ENCODE measurements at regions not wholly inside any gene's neighbourhood (a gene's known extent, or its start where the extent isn't known, plus 50 kb on each side); places are given as distances from the start of the nearest gene placed in this dataset.

DNA sequence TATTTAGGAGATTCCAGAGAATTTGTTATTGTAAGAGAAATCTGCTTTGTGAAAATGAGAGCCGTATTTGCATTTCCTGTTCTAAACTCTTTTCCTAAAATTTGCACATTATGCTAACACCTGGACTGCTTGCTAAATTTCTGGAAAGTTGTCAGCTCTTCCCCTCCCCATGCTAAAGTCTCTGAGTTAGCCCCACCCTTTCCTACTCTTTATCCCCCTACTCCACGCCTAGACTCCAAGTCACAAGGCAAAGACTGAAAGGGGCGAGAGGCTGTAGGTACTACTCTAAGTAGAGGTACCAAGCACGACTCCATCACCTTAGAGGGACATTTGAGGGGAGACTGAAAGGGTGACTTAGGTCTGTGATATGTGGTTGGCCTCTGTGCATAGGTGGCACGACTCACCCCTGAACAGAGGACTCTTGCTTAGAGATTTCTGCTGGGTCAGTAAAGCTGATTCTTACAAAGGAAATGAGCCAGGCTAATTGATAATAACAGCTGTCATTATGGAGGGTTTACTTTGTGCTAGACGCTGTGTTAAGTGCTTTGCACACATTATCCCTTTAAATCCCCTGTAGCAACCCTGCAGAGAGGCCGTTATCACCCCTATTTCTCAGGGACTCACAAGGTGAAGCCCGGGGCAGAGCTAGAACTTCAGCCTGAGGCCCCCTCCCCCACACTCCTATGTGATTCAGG lies 373.5 kb downstream of the EN1 start:
- H3K27me3 ChIP-seq (ENCODE audit: control insufficient read depth in 2 of 2, insufficient read depth in 2 of 2, low read length in 2 of 2) = peaks cover 6 to 13% of the 10 kb centered on the region in 2 experiments; a peak in 4 of 5 replicates
- intact Hi-C loops (cut with micrococcal nuclease) (no loop called here), in situ Hi-C loops (cut with MboI) (no loop called here)
- no peaks in the 10 kb centered on the region; a peak in 1 of 5 replicates for H3K4me1 ChIP-seq (replicated peaks in 1 of 2; ENCODE audit: control insufficient read depth in 2 of 2, insufficient read depth in 2 of 2, low read length in 2 of 2)
- ChIA-PET CTCF (ENCODE audit: low intra/inter-chr PET ratio) (no interaction called here), POLR2A (no interaction called here)
- BruUV-seq (replicated peaks) = no TSS peak
- FAIRE-seq (no peak), ATAC-seq (no peak), DNase-seq (ENCODE audit: extremely low read depth in 1 of 4, low spot score in 3 of 4) (no peak)
- H3K9me3 ChIP-seq (replicated peaks; ENCODE audit: control insufficient read depth, insufficient read depth, low read depth, low read length) = no peaks in the 10 kb centered on the region
- H3K36me3 ChIP-seq (ENCODE audit: control insufficient read depth, insufficient read depth, low read length) = no peaks in the 10 kb centered on the region
- no peak overlapping the region for H2AFZ ChIP-seq (ENCODE audit: low read depth, low read length)
- H3K9ac ChIP-seq (ENCODE audit: insufficient read depth in 1 of 2, low read depth in 2 of 2, low read length in 2 of 2) = no peak overlapping the region
- H4K20me1 ChIP-seq (replicated peaks; ENCODE audit: control insufficient read depth, insufficient read depth, low read length) = no peaks in the 10 kb centered on the region
- no peak overlapping the region for H3K27ac ChIP-seq (ENCODE audit: extremely low read depth, low read depth, low read length)
- H3K79me2 ChIP-seq (ENCODE audit: control insufficient read depth, insufficient read depth, low read length) = no peaks in the 10 kb centered on the region
- H3K9me1 ChIP-seq (ENCODE audit: control insufficient read depth, insufficient read depth, low read length) = no peaks in the 10 kb centered on the region
- 3% methylated on average over 8 of the region's 8 CpGs for WGBS (ENCODE audit: insufficient coverage, low coverage, missing lambda C conversion rate)
- no peak overlapping the region for H3K4me2 ChIP-seq (ENCODE audit: insufficient read depth, low read length)
- H3K4me3 ChIP-seq = no peak overlapping the region
- no peak for TF ChIP-seq PRDM10 (IDR thresholded peaks at IDR 0.05; ENCODE audit: partially characterized antibody)
- no peak for TF ChIP-seq FOXP4 (CRISPR knock-in tag; IDR thresholded peaks at IDR 0.05; ENCODE audit: borderline replicate concordance)
- no peak for TF ChIP-seq KDM5B (IDR thresholded peaks at IDR 0.05; ENCODE audit: insufficient replicate concordance, low read depth, low read length)
- no peak for TF ChIP-seq HDAC6 (IDR thresholded peaks at IDR 0.05; ENCODE audit: low read depth, low read length)
- TF ChIP-seq LEF1 (IDR thresholded peaks at IDR 0.05) = no peak
- no peak for TF ChIP-seq ZNF175 (CRISPR knock-in tag; IDR thresholded peaks at IDR 0.05; ENCODE audit: low read depth)
- TF ChIP-seq SMARCC2 (IDR thresholded peaks at IDR 0.05; ENCODE audit: low read depth) = no peak
- TF ChIP-seq SFPQ (IDR thresholded peaks at IDR 0.05; ENCODE audit: low read depth, low read length) = no peak
- no peak for TF ChIP-seq CTBP1 (IDR thresholded peaks at IDR 0.05; ENCODE audit: borderline replicate concordance)
- no peak for TF ChIP-seq ZNF253 (CRISPR knock-in tag; conservative IDR thresholded peaks at IDR 0.05)
- no peak for TF ChIP-seq SMAD1 (IDR thresholded peaks at IDR 0.05; ENCODE audit: low read depth, low read length, partially characterized antibody)
- no peak for TF ChIP-seq HNRNPH1 (optimal IDR thresholded peaks at IDR 0.05; ENCODE audit: low read depth, low read length)
- no peak for TF ChIP-seq ZNF766 (CRISPR knock-in tag; conservative IDR thresholded peaks at IDR 0.05)
- TF ChIP-seq SRF (CRISPR knock-in tag; IDR thresholded peaks at IDR 0.05) = no peak
- no peak for TF ChIP-seq NR3C1 (CRISPR knock-in tag; IDR thresholded peaks at IDR 0.05)

All from K562 (cell line).